ENCODE measurements at regions not wholly inside any gene's neighbourhood (a gene's known extent, or its start where the extent isn't known, plus 50 kb on each side); places are given as distances from the start of the nearest gene placed in this dataset.
"Not testable (repeated sequence)": the region's sequence is repeated elsewhere in the genome, so short reads cannot be mapped to it uniquely, and the experiment has no call there.

DNA sequence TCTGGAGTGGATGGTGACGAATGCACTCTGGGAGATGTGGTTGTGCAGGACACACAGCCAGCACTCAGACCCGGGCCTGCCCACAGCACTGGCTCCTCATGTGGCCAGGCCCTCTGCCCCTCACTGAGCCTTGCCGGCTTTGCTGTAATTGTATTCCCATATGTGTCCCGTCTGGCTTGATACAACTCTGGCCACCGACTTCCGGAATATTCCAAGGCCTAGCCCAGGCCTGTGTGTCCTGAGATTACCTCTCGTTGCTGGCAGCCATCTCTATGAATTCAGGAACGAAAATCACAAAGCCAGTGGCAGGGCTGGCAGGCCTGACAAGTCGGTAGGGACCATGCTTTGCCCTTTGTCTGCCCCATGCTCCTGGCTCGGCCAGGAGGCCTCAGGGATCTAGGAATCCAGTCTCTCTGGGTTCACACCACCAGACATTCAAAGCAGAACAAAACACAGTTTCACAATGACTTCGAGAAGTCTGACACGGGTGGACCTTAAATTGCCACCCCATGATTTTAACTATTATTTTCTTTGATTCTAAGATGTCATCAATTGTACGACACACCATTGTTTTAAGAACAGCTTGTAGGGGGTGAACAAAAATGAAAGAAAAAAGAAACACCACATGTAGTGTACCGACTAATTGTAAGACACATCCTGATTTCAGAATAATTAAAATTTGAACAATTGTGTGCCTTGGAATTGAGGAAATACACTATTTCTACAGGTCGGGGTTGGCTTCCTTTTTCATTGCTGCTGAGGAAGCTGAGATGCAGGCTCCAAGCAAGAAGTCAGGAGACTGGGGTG is 154.5 kb downstream of the BCL2L11 start:
- H3K36me3 ChIP-seq (ENCODE audit: control insufficient read depth in 2 of 3, insufficient read depth in 3 of 3, low read length in 3 of 3); H3K9ac ChIP-seq (ENCODE audit: low read length in 3 of 3); H3K4me3 ChIP-seq (ENCODE audit: low read length in 3 of 3); H3K27me3 ChIP-seq (ENCODE audit: control insufficient read depth, insufficient read depth, low read length); intact Hi-C loops (cut with DNase I); DNase-seq; FAIRE-seq; H3K27ac ChIP-seq (ENCODE audit: low read depth in 2 of 2, low read length in 2 of 2); H3K9me3 ChIP-seq (ENCODE audit: control insufficient read depth in 2 of 3, insufficient read depth in 1 of 3, low read length in 3 of 3); H3K4me1 ChIP-seq (ENCODE audit: control insufficient read depth in 2 of 3, insufficient read depth in 2 of 3, low read depth in 1 of 3, low read length in 3 of 3): not testable (repeated sequence)

GRCh38 chr2:111275854-111276171 is 155.1 kb downstream of the BCL2L11 start:
- H3K27ac ChIP-seq (ENCODE audit: low read depth in 2 of 2, low read length in 2 of 2); H3K9ac ChIP-seq (ENCODE audit: low read length in 3 of 3); H3K4me3 ChIP-seq (ENCODE audit: low read length in 3 of 3); H3K9me3 ChIP-seq (ENCODE audit: control insufficient read depth in 2 of 3, insufficient read depth in 1 of 3, low read length in 3 of 3); H3K36me3 ChIP-seq (ENCODE audit: control insufficient read depth in 2 of 3, insufficient read depth in 3 of 3, low read length in 3 of 3); H3K4me1 ChIP-seq (ENCODE audit: control insufficient read depth in 2 of 3, insufficient read depth in 2 of 3, low read depth in 1 of 3, low read length in 3 of 3); DNase-seq; FAIRE-seq; intact Hi-C loops (cut with DNase I); H3K27me3 ChIP-seq (ENCODE audit: control insufficient read depth, insufficient read depth, low read length): not testable (repeated sequence)

GRCh38 chr2:111278133-111278532 is 157.4 kb downstream of the BCL2L11 start:
- intact Hi-C loops (cut with DNase I); DNase-seq; FAIRE-seq; H3K4me3 ChIP-seq (ENCODE audit: low read length in 3 of 3); H3K9ac ChIP-seq (ENCODE audit: low read length in 3 of 3); H3K4me1 ChIP-seq (ENCODE audit: control insufficient read depth in 2 of 3, insufficient read depth in 2 of 3, low read depth in 1 of 3, low read length in 3 of 3); H3K27ac ChIP-seq (ENCODE audit: low read depth in 2 of 2, low read length in 2 of 2); H3K36me3 ChIP-seq (ENCODE audit: control insufficient read depth in 2 of 3, insufficient read depth in 3 of 3, low read length in 3 of 3); H3K9me3 ChIP-seq (ENCODE audit: control insufficient read depth in 2 of 3, insufficient read depth in 1 of 3, low read length in 3 of 3); H3K27me3 ChIP-seq (ENCODE audit: control insufficient read depth, insufficient read depth, low read length): not testable (repeated sequence)

DNA sequence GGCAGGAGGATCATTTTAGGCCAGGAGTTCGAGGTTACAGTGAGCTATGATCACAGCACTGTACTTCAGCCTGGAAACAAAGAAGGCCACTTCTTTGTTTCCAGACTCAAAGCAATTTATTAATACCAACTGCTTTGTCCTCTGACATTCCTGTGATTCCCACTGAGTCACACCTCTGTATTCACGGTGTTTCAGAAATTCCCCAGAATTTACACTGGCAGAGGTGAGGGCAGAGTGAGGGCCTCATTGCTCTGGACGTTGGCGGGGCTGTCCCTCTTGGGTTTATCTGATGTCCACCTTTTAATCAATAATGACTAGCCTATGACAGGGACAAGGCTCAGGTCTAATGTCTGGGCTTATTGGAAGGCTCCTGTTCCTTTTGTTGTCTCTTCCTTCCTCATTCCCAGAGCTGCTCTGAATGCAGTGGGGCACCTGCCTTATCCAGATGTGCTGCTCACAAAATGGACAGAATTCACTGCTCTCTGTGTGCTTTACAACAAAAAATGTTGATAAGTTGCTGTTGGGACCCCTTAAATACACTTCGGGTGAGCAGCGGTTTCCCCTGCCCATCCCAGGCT is 160.1 kb downstream of the BCL2L11 start:
- H3K27ac ChIP-seq (ENCODE audit: low read depth in 2 of 2, low read length in 2 of 2); DNase-seq; H3K9me3 ChIP-seq (ENCODE audit: control insufficient read depth in 2 of 3, insufficient read depth in 1 of 3, low read length in 3 of 3); H3K36me3 ChIP-seq (ENCODE audit: control insufficient read depth in 2 of 3, insufficient read depth in 3 of 3, low read length in 3 of 3); FAIRE-seq; H3K9ac ChIP-seq (ENCODE audit: low read length in 3 of 3); H3K27me3 ChIP-seq (ENCODE audit: control insufficient read depth, insufficient read depth, low read length); H3K4me3 ChIP-seq (ENCODE audit: low read length in 3 of 3); intact Hi-C loops (cut with DNase I); H3K4me1 ChIP-seq (ENCODE audit: control insufficient read depth in 2 of 3, insufficient read depth in 2 of 3, low read depth in 1 of 3, low read length in 3 of 3): not testable (repeated sequence)

GRCh38 chr2:111282162-111282561 is 161.4 kb downstream of the BCL2L11 start:
- H3K27ac ChIP-seq (ENCODE audit: low read depth in 2 of 2, low read length in 2 of 2); FAIRE-seq; H3K27me3 ChIP-seq (ENCODE audit: control insufficient read depth, insufficient read depth, low read length); H3K36me3 ChIP-seq (ENCODE audit: control insufficient read depth in 2 of 3, insufficient read depth in 3 of 3, low read length in 3 of 3); H3K4me1 ChIP-seq (ENCODE audit: control insufficient read depth in 2 of 3, insufficient read depth in 2 of 3, low read depth in 1 of 3, low read length in 3 of 3); H3K9ac ChIP-seq (ENCODE audit: low read length in 3 of 3); intact Hi-C loops (cut with DNase I); H3K9me3 ChIP-seq (ENCODE audit: control insufficient read depth in 2 of 3, insufficient read depth in 1 of 3, low read length in 3 of 3); DNase-seq; H3K4me3 ChIP-seq (ENCODE audit: low read length in 3 of 3): not testable (repeated sequence)

- H3K36me3 ChIP-seq (ENCODE audit: control insufficient read depth in 2 of 3, insufficient read depth in 3 of 3, low read length in 3 of 3); intact Hi-C loops (cut with DNase I); H3K27ac ChIP-seq (ENCODE audit: low read depth in 2 of 2, low read length in 2 of 2): not testable (repeated sequence)
Measured at GRCh38 chr2:111287646-111288568, 167.2 kb downstream of the BCL2L11 start.

GRCh38 chr2:111290370-111290769 is 169.7 kb downstream of the BCL2L11 start:
- H3K4me1 ChIP-seq (ENCODE audit: control insufficient read depth in 2 of 3, insufficient read depth in 2 of 3, low read depth in 1 of 3, low read length in 3 of 3); H3K4me3 ChIP-seq (ENCODE audit: low read length in 3 of 3); H3K27me3 ChIP-seq (ENCODE audit: control insufficient read depth, insufficient read depth, low read length); FAIRE-seq; intact Hi-C loops (cut with DNase I); H3K9me3 ChIP-seq (ENCODE audit: control insufficient read depth in 2 of 3, insufficient read depth in 1 of 3, low read length in 3 of 3); H3K36me3 ChIP-seq (ENCODE audit: control insufficient read depth in 2 of 3, insufficient read depth in 3 of 3, low read length in 3 of 3); H3K27ac ChIP-seq (ENCODE audit: low read depth in 2 of 2, low read length in 2 of 2); DNase-seq; H3K9ac ChIP-seq (ENCODE audit: low read length in 3 of 3): not testable (repeated sequence)

More at GRCh38 chr2:111287646-111288568, 167.2 kb downstream of the BCL2L11 start:
- not testable (repeated sequence) for H3K4me3 ChIP-seq (ENCODE audit: low read length in 3 of 3); H3K27me3 ChIP-seq (ENCODE audit: control insufficient read depth, insufficient read depth, low read length); FAIRE-seq; H3K9ac ChIP-seq (ENCODE audit: low read length in 3 of 3); H3K4me1 ChIP-seq (ENCODE audit: control insufficient read depth in 2 of 3, insufficient read depth in 2 of 3, low read depth in 1 of 3, low read length in 3 of 3); H3K9me3 ChIP-seq (ENCODE audit: control insufficient read depth in 2 of 3, insufficient read depth in 1 of 3, low read length in 3 of 3)
- DNase-seq, result peak; percentile 33 to 79 (median 54)

DNA sequence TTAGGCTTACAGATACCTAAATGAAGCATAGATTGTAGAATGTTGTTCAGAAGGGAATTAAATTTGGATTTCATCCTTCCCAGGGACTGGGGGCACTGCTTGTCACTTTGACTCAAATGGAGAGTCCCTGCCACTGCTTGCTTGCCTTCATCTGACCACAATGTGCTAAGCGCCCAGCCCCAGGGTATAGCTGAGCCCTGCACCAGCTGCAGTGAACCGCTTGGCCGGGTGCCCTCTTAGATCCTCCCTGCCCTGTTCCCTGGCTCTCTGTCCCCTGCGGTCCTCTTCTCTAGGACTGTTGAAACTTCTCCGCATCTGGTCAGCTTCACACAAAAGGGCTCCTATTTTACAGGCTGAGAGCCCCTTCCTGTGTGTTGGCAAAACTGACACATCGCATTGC is 170.9 kb downstream of the BCL2L11 start:
- intact Hi-C loops (cut with DNase I); FAIRE-seq; H3K27me3 ChIP-seq (ENCODE audit: control insufficient read depth, insufficient read depth, low read length); H3K4me3 ChIP-seq (ENCODE audit: low read length in 3 of 3); H3K9me3 ChIP-seq (ENCODE audit: control insufficient read depth in 2 of 3, insufficient read depth in 1 of 3, low read length in 3 of 3); H3K4me1 ChIP-seq (ENCODE audit: control insufficient read depth in 2 of 3, insufficient read depth in 2 of 3, low read depth in 1 of 3, low read length in 3 of 3); DNase-seq; H3K9ac ChIP-seq (ENCODE audit: low read length in 3 of 3); H3K27ac ChIP-seq (ENCODE audit: low read depth in 2 of 2, low read length in 2 of 2); H3K36me3 ChIP-seq (ENCODE audit: control insufficient read depth in 2 of 3, insufficient read depth in 3 of 3, low read length in 3 of 3): not testable (repeated sequence)

Measured in kidney (tissue), 10 donors.